Panc1 (cell line): ENCODE measurements at regions not wholly inside any gene's neighbourhood (a gene's known extent, or its start where the extent isn't known, plus 50 kb on each side); places are given as distances from the start of the nearest gene placed in this dataset.

Source experiments
- CTCF ChIP-seq: fragments of 450-650 bp; IDR thresholded peaks from 2 replicates; pipeline ENCODE4 v1.5.1; 2017; ENCODE audit warnings: mild to moderate bottlenecking
- POLR2AphosphoS5 ChIP-seq: IDR thresholded peaks from 2 replicates; pipeline ENCODE4 v1.6.1; 2012; ENCODE audit warnings: mild to moderate bottlenecking, low read depth, low read length, moderate library complexity

GRCh38 chr9:71614409-71615010 lies 153.8 kb downstream of the CEMIP2 start:
- TF ChIP-seq CTCF = no peak
- no peak for TF ChIP-seq POLR2AphosphoS5
